Hepatic stellate cell (primary cell): ENCODE measurements at regions not wholly inside any gene's neighbourhood (a gene's known extent, or its start where the extent isn't known, plus 50 kb on each side); places are given as distances from the start of the nearest gene placed in this dataset.
A peak's percentile ranks its signal among the peaks of the same experiment; 100 is the strongest.

Source experiments
- DNase-seq: peaks from one replicate; pipeline ENCODE4 v3.0.0; 2011; ENCODE audit warnings: low spot score

- no peak for DNase-seq
These were observed 235.4 kb upstream of the SLC14A2 start for GRCh38 chr18:45379903-45380302.

GRCh38 chr18:45381282-45381681 is 234.0 kb upstream of the SLC14A2 start:
- DNase-seq = no peak

DNA sequence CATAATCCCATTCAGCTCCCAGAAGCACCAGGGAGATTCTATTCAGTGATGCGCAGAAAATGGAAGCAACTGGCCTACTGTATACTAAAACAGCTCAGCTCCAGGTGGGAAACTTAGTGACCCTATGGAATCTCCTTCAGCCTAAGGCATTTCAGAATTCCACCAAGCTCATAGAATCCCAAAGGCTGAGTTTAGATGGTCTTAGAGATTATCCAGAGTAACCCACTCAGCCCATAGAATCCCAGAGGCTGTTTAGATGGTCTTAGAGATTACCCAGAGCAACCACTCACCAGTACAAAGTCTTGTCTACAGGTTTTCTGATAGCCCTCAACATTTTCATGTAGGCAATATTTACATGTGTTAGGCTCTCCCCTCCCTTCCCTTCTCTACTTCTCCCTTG is 232.0 kb upstream of the SLC14A2 start:
- no peak for DNase-seq

- DNase-seq = peak; percentile 22
These were observed 230.9 kb upstream of the SLC14A2 start for GRCh38 chr18:45384137-45384961.

DNA sequence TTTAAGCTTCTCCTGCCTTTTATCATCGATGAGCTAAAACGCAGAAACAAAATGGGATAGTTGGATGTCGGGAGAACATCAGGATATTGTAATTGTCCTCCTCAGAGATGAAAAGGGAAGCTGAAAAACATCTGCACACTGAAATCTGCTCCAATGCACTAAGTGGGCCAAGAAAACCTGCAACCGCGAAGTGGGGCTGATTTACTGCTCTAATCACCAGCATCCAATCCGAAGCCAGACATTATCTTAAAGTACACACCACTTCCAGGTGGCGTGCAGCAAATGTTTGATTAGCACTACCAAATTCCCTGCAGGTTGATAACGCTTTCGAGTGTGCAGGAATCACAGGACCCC is 230.3 kb upstream of the SLC14A2 start:
- DNase-seq = no peak

DNA sequence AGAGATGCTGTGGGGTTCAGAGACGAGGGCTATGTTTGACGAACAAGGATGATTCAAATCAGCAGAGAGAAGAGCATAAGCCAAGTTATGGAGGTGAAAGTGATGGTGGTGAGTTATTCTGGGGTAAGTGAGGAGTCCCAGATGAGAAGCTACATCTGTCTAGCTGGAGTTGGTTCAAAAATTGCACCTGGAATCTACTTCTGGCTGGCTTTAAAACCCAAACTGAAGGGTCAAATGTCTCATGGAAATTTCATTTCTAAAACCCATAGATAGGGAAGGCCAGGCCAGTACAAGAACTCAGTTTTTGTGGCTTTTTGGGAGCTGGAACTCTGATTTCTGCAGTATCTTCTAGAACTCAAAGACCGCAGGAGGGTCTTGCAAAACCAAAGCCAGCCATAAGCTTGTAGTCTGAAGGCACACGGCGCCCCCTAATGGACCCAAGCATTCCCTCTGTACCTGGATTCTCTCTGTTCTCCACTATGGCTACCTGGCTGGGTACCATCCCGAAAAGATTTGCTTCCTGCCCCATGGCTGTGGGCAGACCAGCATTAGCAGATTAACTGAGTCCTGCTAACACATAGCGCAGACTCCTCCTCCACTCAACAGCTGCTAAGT is 229.1 kb upstream of the SLC14A2 start:
- DNase-seq = no peak

DNA sequence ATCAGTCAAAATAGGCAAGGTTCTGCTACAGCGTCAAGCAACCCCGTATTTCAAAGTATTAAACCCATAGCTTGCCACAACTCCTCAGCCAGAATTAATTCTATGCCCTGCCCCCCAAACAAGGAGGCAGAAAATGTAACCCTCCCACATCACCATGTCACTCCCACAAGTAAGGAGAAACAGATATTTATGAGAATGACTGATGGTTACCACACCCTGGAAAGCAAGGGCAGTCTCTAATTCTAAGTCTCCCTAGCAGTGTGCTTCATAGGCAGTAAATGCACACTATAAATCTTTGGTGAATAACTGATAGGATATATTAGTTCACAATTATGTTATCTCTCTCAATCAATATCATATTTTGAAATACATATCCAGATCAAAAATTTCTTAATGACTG is 228.0 kb upstream of the SLC14A2 start:
- DNase-seq = no peak

GRCh38 chr18:45398448-45398847 is 216.8 kb upstream of the SLC14A2 start:
- no peak for DNase-seq

GRCh38 chr18:45399146-45399545 is 216.1 kb upstream of the SLC14A2 start:
- no peak for DNase-seq

DNA sequence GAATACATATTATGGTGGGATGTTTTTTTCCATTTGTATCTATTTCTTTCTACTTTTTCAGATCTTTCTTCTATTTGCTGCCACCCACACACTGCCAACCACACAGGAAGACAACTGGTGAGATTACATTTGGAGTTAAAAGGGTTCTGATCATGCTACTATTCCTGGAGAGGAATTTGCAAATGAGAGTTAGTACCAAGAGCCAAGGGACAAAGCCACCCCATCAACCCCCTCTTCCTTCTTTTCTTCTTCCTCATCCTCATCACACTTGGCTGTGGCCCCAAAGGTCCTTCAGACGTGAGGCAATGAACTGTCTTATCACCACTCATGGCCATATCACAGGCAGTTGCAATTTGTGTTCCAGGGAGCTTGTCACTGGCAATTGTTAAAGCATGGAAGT is 215.6 kb upstream of the SLC14A2 start:
- DNase-seq = no peak

DNA sequence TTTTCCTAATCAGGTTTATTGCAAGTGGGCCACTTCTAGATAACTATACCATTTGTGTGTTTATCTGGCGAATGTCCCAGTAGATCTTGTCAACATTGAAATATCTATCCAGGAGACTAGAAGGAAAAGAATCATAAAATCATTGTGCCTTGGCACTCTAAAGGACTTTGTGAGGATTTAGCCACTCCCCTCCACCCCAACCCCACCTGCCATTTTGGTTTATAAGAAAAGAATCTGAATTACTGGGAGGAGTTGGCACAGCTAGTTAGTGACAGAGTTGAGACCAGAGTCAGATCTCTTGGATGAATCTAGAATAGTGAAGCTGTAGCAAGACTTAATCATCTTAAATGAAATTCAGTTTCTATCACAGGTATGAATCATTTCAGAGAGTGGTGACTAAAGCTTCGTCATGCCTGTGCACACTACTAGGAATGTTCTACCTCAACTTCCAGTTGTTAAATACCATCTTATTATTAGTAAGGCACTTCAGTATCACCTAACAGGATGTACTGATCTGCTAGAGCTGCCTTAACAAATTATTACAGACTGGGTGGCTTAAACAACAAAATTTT is 212.7 kb upstream of the SLC14A2 start:
- DNase-seq = no peak

DNA sequence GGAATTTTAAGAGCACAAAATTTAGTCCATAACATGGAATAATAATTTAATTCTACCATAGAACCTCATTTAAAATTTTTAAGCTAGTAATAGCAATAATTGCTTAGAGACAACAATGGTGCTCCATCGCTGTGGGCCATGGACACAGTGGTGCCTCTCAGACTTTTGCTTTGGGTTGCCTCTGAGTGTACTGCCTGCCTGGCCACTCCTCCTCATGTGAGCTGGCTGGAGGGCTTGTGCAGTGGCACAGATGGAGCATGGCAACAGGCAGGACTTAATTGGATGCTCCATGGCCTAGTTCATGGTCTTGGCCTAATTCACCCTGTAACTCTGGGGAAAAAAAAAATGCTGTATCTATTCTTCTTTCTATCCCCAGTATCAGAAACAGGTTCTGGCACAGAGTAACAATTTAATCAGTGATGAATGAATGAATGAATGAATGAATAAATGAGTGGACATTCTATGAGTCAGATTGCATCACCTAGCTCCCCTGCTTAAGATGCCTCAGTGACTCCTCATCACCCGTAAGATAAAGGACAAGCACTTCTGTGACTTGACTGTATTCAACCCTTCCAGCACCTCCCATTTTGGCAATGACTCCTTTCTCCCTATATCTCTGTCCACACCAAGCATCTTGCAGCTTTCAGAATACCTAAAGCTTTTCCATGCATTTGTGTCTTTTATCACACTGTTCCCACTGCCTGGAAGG is 211.8 kb upstream of the SLC14A2 start:
- no peak for DNase-seq

GRCh38 chr18:45408218-45408617 is 207.1 kb upstream of the SLC14A2 start:
- no peak for DNase-seq

DNA sequence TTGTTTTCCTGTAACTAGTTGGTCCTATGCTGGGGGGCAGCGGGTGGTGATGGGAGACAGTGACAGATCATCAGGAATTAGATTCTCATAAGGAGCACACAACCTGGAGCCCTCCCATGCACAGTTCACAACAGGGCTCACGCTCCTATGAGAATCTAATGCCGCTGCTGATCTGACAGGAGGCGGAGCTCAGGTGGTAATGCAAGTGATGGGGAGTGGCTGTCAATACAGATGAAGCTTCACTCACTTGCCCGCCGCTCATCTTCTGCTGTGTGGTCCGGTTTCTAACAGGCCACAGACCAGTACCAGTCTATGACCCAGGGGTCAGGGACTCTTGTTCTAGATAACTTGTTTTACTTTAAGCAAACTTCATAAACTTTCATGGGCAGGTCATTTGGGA is 205.3 kb upstream of the SLC14A2 start:
- DNase-seq = no peak

DNA sequence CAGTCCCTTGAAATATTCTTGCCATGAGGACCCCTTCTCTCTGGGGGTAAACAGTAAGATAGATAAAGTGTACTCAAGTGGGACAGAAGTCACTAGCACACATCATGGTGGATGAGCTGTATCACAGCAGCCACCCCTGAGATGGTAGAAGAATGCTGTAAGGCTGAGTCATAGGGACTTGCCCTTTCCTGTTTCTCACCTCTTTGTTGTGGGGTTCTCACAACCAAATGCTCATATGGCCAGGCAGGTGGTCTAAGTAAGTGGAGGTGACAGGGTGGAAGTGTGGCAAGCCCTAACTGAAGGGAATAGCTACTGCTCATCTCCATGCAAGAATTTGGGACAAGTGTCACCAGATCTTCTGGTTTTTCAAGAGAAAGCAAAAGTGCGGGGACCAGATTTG is 202.7 kb upstream of the SLC14A2 start:
- no peak for DNase-seq

DNA sequence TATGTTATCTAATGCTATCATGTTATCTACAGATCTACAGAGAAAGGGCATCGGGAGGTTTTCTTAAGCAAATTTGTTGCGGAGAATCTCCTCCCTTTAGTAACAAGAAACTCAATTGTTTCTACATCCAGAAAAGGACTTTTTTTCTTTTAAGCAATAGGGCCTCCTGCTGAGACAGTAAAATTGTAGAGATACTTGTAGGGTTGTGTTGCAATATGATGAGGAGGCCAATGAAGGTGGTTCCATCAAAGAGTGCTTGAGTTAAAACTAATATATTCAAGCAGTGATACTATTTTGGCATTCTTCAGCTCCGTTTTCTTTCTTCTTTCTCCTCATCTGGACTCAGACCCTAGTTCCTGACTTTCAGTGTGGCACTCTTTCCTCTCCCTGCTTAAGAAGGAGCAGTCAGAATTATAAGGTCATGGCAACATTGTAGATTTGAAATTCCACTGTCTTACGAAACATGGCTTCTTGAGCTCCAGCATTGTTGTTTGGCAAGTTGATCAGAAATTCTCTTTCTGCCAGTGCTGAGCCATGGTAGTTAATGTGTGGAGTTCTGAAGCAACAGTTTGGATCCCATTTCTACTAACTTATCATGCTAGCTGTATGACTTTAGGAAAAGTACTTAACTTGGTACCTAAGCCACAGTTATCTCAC is 202.0 kb upstream of the SLC14A2 start:
- no peak for DNase-seq

GRCh38 chr18:45415614-45416013 is 199.7 kb upstream of the SLC14A2 start:
- no peak for DNase-seq

DNA sequence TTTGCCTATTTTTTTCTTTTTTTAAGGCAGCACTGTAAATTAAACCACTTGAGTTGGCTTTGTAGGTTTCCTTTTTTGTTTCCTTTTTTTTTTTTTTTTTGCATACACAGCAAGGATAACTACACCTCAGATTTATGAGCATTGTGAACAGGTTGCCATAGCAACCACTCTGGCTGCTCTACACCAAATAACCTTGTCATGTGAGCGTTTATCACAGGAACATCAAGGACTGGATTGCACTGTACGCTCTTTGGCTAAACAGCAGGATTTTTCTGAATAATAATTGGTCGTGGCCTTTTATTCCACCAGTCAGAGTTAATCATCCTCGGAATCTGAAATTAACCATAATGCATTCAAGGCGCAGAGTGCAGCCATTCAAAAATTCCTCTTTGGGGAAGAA is 199.1 kb upstream of the SLC14A2 start:
- DNase-seq = no peak

- DNase-seq = no peak
These were observed 197.9 kb upstream of the SLC14A2 start for GRCh38 chr18:45417392-45417791.

DNA sequence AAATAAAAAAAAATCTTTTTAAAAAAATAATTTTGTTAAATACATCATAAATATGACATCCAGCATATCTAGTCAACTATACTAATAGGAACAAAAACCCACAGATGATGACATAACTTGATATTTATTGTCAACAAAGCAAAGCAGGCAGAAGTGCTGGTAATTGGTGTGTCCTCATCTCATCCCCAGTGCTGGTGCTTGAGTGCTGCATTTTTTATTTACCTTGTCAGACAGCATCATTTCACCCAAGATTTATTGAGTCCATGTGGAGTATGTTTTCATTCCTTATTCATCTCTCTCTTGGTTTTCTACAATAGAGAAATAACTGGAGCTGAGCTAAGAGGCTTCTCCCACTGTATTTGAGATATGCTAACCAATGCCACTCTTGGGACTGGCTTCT is 191.6 kb upstream of the SLC14A2 start:
- no peak for DNase-seq

GRCh38 chr18:45430041-45430440 is 185.2 kb upstream of the SLC14A2 start:
- no peak for DNase-seq

GRCh38 chr18:45435810-45436209 is 179.5 kb upstream of the SLC14A2 start:
- no peak for DNase-seq
